ENCODE measurements at regions not wholly inside any gene's neighbourhood (a gene's known extent, or its start where the extent isn't known, plus 50 kb on each side); places are given as distances from the start of the nearest gene placed in this dataset.
"Not testable (repeated sequence)": the region's sequence is repeated elsewhere in the genome, so short reads cannot be mapped to it uniquely, and the experiment has no call there.

DNA sequence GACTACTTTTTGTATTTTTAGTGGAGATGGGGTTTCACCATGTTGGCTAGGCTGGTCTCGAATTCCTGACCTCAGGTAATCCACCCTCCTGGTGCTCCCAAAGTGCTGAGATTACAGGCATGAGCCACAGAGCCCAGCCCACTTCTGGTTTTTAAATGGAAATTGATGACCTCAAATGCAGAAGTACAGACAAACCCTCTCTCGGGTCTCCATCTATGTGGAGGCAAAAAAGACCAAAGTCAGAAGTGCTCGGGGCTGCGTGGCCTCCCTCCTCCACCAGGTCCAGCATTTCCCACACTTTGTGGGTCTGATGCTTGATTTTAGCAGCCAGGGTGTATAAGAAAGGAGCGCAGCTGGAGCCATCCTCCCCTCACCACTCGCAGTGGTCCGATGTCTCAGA is 187.3 kb upstream of the AUTS2 start:
- DNase-seq (ENCODE audit: low read depth), result no peak

DNA sequence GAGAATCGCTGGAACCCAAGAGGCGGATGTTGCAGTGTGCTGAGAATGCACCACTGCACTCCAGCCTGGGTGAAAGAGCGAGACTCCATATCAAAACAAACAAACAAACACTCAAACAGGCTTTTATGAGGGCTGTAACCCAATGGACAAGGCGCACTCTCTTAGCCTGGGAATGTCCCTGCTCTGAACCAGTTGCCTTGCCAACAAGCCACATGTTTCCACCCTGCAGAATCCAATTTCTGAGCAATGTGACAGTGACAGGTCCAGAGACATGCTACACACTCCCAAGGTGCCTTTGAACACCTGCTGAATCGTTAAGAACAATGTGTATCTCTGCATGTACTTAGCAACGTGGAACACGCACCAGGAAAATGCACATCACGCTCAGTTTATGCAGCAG is 186.8 kb upstream of the AUTS2 start:
- DNase-seq (ENCODE audit: low read depth), result no peak

DNA sequence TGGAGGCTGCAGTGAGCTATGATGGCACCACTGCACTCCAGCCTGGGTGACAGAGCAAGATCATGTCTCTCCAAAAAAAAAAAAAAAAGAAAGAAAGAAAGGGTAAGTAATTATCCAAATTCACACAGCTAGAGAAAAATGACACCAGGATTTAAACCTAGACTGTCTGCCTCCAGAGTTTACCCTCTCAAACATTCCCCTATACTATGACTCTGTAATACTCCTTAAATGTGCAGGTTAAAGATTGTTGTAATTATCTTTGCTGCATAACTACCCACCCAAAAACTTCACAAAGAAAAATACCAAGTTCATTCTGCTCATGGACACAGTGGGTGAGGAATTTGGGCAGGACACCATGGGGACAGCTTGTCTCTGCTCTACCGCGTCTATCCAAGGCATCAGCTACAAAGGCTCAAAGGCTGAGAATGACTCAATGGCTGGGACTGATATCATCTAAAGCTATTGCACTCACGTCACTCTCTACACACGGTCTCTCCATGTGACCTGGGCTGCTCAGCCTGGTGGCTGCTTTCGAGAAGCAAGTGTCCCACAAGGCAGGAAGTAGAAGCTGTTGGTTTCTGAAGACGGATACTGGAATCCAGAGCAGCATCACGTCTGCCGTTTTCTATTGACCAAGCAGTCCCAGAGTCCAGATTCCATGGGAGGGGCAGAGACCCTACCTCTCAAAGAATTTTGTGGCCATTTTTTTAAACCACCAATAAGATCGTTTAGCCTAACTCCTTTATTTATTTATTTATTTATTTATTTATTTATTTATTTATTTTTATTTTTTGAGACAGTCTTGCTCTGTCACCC is 185.7 kb upstream of the AUTS2 start:
- no peak for DNase-seq (ENCODE audit: low read depth)

DNA sequence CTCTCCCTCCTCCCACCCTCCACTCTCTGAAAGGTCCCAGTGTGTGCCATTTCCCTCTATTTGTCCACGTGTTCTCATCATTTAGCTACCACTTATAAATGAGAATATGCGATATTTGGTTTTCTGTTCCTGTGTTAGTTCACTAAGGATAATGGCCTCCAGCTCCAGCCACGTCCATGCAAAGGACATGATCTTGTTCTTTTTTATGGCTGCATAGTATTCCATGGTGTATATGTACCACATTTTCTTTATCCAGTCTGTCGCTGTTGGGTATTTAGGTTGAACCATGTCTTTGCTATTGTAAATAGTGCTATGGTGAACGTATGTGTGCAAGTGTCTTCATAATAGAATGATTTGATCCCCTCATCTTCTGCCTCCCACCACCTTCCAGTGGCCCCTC is 183.7 kb upstream of the AUTS2 start:
- DNase-seq (ENCODE audit: low read depth), result no peak

DNA sequence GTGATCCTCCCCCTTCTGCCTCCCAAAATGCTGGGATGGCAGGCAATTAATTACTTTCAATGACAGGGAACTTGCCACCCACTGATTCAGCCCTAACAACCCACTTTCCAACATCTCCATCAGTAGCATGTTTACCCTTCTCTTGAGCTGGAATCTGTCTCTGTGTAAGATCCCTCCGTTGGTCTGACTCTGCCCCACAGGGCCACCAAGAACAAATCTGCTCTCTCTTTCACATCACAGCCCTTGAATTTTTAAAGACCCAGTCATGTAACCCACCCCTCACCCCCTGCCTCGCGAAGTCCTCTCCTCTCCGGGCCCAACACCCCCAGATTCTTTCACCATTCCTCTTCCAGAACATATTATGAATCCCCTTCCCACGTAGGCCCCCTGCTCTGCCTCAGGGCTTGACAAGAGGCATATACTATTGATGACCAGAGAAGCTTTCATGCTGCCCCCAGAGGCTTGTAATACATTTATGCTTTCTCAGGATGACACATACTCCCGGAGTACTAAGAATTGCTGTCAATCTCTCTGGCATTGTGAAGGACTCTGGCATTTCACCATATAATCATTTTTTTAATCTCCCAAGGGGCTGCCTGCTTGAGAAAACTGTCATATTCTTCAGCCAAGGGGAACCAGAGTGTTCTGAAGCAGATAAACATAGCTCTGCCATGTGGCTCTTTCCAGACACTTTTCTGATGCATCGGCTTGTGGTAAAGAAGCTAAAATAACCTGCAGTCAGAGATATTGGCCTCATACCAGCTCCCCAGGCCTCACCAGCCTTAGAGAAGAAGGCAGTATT is 179.2 kb upstream of the AUTS2 start:
- no peak for DNase-seq (ENCODE audit: low read depth)

DNA sequence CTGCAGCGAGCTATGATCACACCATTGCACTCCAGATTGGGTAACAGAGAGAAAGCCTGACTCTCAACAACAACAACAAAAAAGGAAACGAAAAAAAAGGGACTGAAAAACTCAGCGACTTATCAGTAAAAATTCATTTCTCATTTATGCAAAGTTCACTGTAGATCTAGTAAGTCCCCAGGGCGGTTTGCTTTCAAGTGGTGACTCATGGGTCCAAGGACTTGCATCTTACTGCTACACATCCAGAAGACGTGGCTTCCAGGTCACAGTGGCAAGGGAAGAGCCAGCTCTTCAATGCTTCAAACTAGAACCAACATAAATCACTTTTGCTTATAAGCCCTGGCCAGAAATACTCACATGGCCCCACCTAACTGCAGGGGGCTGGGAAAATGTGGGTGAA is 178.3 kb upstream of the AUTS2 start:
- no peak for DNase-seq (ENCODE audit: low read depth)

DNA sequence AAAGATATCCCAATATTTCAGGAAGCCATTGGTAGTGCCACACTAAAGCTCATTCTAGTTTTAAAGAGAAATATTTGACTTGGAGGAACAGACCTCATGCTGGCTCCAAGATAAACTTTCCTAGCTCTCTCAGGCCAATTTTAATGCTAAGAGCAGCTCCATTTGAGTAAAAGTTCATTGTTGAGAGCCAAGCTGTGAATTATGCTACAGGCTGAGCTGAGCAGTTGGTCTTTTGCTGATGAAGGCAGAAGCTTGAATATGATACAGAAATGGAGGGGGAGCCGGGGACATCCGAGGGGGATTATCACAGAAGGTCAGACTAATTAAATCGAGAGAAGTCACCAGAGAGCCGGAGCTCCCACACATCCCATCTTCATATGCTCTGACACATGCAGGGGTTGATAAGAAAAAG is 175.7 kb upstream of the AUTS2 start:
- DNase-seq (ENCODE audit: low read depth), result no peak

DNA sequence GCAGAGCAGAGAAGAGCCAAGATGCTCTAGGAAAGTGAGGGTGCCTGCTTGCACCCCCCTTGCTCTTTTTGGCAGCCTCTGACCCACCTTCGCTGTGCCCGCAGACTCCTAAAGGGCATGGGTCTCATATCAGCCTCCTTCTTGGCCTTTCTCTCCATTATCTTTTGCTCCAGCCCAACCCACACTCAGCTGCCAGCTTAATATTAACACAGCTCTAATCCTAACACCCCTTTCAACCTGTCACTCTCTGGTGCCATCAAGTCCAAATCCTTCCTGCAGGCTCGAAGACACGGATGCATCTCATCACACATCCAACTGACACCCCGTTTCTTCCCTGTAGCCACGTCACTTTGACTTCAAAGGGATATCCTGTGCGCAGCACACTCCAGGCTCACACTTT is 171.6 kb upstream of the AUTS2 start:
- DNase-seq (ENCODE audit: low read depth), result no peak

DNA sequence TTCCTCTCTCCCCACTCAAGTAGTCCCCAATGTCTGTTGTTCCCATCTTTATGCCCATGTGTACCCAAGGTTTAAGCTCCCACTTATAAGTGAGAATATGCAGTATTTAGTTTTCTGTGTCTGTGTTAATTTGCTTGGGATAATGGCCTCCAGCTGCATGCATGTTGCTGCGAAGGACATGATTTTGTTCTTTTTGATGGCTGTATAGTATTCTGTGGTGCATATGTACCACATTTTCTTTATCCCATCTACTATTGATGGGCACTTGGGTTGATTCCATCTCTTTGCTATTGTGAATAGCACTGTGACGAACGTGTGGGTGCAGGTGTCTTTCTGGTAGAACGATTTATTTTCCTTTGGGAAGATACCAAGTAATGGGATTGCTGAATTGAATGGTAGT is 170.2 kb upstream of the AUTS2 start:
- DNase-seq (ENCODE audit: low read depth), result no peak

DNA sequence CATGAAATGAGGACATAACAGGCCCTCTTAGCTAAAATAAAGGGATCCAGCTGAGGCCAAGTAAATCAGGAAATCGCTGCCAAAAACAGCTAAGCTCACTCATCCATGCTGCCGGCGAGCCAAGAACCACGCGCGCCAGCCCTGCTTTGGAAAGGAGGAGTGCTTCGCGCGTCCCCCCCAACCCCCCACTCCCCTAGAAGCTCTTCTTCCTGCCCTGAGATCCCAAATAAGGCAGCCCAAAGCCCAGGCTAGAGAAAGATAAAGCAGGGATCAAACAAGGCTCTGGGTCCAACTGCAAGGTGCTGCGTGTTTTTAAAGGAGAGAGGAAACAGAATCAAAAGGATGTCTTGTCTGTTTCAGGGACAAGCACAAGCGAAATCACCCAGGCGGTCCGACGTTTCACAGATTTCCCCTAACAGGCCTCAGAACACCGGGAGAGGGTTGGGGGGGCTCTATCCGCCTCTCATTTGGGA is 168.3 kb upstream of the AUTS2 start:
- no peak for DNase-seq (ENCODE audit: low read depth)

DNA sequence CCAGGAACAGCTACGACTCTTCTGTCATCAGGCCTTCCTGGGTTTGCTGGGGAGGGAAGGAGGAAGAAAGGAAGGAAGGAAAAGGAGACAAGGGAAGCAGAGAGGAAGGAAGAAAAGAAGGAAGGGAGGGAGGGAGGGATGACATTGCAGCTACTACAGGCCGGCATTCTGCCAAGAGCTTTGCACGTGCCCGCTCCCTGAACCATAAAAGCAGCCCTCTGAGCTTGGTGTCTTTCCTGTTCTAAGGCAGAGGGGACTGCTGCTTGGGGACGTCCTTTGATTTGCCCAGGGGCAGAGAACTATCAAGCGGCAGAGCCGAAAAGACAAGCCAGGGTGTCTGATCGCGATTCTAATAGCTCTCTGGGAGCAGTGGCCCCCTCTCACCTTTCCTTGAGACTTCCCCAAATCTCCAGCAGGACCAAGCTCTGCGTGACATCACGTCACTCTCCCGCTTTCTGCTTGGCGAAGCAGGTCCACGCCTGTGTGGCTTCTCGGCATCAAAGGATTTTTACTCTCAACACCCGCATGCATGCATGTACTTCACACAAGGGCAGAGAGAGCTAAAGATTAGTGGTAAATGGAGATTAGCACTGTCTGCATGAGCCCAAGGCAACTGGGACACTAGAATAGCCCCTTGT is 167.8 kb upstream of the AUTS2 start:
- DNase-seq (ENCODE audit: low read depth), result no peak

DNA sequence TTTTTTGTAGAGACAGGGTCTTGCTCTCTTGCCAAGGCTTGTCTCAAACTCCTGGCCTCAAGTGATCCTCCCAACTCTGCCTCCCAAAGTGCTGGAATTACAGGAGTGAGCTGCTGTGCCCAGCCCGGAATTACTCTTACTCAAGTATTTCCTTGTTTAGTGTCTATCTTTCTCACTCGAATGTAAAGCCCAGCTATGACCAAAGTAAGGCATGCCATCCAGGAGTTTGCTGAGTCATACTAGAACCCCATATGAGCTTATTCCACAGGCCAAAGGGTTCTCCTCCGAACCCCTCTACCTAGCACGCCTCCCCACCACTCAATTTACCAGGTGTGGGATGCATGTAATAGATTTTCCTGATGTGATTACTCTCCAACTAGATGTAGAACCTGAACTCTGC is 166.6 kb upstream of the AUTS2 start:
- no peak for DNase-seq (ENCODE audit: low read depth)

DNA sequence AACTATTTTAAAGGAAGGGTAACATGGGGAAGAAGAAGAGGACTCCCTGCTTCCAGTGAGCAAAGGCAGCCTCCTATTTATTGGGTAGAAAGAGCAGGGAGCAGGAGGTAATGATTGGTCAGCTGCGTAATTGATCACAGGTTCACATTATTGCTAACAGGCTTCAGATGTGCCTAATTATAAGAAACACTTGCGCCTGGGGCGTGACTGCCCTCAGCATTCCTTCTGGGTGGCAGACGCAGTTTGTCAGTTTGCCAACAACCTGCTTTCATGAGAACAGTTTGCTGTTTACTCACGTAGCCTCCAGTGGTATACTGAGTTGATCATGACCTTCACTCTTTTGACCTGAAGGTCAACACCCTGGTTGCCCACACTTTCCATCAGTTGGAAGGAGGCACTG is 166.0 kb upstream of the AUTS2 start:
- DNase-seq (ENCODE audit: low read depth), result not testable (repeated sequence)

DNA sequence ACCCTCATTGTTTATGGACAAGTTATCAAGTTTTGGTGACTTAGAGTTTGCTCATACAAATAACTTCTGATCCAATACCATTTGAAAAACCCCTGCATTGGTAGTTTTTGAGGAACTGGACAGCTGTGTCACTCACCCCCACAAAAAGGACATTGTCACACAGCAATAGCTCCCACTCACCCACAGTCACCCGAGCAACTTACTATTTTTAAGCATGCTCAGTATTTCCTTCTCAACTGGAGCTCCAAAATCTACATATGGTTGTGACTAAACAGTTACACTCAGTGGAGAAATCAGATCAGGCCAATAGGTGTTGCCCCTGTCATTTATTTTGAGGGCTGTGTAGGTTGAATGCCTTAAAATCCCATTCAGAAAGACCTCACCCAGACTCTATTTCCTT is 165.2 kb upstream of the AUTS2 start:
- no peak for DNase-seq (ENCODE audit: low read depth)

DNA sequence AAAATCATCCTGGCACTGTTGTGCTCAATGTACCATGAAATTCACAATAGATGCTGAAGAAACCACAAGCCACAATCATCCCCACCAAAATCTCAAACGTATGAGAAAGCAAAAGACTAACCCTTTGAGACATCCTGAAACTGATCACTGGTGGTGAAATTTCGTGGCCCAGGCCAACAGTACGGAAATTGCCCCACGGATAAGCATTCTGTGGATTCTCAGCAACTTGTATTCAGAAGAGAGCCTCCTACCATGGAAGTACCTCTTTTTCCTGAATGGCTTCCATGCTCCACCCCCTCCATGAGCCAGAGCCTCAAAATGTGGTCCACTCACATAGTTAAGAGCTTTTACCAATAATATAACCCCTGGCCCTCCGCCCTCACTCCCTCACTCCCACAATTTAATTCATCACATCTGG is 163.9 kb upstream of the AUTS2 start:
- no peak for DNase-seq (ENCODE audit: low read depth)

DNA sequence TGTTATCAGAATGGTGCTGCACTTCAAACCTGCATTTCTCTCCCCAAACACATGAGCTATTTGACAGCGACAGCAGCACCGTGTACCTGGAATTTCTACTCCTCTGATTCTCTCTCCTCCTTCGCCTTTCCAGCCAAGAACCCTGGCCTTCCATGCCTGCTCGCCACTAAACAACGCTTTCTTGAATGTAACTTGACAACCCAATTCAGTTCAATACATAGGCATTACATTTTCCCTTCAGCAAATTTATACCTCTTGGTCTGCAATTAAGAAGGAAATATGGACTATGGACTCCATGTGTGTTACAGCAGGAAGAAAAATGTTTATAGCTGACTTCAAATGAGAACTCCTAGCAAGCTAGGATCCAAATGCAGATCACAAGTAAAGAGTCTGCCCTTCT is 162.6 kb upstream of the AUTS2 start:
- DNase-seq (ENCODE audit: low read depth), result no peak

DNA sequence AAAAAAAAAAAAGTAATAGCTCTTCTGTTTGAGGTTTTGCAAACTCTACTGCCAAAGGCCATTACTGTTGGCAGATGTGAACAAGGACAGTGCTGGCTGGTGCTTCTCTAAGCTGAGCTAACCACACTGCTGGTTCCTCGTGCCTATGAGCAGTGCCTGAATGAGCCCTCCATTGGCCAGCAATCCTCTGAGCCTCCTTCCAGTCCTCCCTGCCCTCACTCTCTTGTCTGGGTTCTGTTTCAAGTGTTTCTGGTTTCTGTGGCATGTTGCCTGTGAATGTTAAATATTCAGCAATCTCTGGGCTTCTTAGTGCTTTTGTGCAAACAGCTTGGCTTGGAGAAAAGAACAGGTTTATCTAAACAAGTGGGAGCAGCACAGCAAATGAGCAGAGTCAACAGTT is 161.3 kb upstream of the AUTS2 start:
- no peak for DNase-seq (ENCODE audit: low read depth)

DNA sequence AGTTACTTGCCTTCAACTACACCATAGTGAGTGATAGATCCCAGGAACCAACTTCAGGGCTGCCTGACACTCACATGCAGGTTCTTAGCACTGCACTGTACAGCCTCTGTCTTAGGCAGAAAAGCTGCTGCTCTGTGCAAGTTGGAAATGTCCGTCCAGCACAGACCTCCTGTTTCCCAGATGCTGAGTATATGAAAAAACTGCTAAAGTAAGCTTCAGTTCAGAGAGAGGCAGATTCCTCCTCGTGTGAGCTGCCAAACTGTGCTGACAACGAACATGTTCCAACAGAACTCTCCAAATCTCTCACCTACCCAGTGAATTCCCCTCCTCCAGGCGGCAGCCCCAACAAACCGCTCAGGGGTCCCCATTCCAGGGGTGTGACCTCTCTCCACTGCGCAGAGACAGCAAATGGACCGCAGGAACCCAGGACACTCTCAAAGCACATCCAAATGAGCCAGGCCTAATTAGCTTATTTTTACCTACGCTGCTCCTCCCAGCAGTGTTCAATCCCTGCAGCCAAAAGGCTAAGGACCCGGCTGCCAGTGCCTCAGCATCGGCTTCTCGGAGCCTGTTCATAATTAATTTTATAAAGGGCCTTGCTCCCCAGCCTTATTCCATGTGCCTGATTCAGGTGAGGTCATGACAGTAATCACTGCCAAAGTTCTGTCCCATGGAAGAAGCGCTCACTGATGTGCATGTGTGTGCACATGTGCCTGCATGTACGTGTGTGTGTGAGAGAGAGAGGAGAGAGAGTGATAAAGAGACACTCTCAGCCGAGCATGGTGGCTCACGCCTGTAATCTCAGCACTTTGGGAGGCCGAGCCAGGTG is 159.5 kb upstream of the AUTS2 start:
- DNase-seq (ENCODE audit: low read depth), result no peak

DNA sequence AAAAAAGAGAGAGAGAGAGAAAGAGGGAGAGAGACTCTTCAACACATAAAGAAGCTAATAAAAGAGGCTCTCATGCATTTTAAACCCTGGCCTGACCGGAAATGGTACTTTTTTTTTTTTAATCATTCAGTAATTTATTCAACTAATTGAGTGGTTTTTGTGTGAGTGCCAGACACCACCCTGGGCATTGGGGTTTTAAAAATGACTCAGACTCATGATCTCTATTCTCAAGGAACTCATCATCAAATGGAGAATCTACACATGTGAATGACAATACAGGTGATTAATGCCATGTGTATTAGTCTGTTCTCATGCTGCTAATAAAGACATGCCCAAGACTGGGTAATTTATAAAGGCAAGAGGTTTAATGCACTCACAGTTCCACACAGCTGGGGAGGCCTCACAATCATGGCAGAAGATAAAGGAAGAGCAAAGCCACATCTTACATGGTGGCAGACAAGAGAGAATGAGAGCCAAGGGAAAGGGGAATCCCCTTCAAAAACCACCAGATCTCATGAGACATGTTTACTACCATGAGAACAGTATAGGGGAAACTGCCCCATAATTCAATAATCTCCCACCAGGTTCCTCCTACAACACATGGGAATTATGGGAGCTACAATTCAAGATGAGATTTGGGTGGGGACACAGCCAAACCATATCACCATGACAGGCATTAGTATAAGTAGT is 158.5 kb upstream of the AUTS2 start:
- no peak for DNase-seq (ENCODE audit: low read depth)

DNA sequence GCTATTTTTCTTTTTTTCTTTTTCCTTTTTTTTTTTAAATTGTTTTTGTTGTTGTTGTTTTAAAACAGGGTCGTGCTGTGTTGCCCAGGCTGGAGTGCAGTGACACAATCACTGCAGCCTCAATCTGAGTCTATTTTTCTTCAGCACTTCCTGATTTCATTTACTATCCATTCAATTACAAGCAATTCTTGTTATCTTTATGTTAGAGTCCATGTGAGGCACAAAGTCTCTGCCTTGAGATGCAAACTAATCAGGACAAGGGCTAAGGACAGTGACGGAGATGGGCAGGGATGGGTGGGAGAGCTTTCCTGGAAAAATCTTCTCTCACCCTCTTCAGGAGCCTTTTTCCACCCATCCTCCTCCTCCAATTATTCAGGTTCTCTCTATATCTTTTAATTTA is 157.3 kb upstream of the AUTS2 start:
- DNase-seq (ENCODE audit: low read depth), result no peak

DNA sequence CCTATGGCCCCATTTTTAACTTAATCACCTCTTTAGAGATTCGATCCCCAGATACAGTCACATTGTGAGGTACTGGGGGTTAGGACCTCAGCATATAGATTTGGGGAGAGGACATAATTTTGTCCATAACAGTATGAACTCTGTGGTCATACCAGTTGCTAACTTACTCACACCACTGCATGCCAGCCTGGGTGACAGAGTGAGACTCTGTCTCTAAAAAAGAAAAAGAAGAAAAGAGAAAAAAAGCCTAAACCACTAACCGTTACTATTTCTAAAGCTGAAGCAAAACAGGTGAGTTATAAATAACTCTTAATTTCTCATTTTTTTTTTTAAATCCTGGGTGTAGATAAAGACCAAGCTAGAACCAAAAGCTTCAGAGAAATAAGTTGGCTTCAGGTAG is 155.1 kb upstream of the AUTS2 start:
- no peak for DNase-seq (ENCODE audit: low read depth)

All from HT1080 (cell line).